ENCODE measurements at regions not wholly inside any gene's neighbourhood (a gene's known extent, or its start where the extent isn't known, plus 50 kb on each side); places are given as distances from the start of the nearest gene placed in this dataset.

GRCh38 chr7:86002858-86003257 is 640.9 kb upstream of the GRM3 start:
- TF ChIP-seq, protein P1, sequence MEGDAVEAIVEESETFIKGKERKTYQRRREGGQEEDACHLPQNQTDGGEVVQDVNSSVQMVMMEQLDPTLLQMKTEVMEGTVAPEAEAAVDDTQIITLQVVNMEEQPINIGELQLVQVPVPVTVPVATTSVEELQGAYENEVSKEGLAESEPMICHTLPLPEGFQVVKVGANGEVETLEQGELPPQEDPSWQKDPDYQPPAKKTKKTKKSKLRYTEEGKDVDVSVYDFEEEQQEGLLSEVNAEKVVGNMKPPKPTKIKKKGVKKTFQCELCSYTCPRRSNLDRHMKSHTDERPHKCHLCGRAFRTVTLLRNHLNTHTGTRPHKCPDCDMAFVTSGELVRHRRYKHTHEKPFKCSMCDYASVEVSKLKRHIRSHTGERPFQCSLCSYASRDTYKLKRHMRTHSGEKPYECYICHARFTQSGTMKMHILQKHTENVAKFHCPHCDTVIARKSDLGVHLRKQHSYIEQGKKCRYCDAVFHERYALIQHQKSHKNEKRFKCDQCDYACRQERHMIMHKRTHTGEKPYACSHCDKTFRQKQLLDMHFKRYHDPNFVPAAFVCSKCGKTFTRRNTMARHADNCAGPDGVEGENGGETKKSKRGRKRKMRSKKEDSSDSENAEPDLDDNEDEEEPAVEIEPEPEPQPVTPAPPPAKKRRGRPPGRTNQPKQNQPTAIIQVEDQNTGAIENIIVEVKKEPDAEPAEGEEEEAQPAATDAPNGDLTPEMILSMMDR (IDR thresholded peaks at IDR 0.05 in 2 of 3, conservative IDR thresholded peaks at IDR 0.05 in 1 of 3; ENCODE audit: borderline replicate concordance in 1 of 3, insufficient read depth in 1 of 3, low read depth in 2 of 3, low read length in 2 of 3), result no peak
- TF ChIP-seq JUND (IDR thresholded peaks at IDR 0.05) (no peak), FOSL1 (IDR thresholded peaks at IDR 0.05; ENCODE audit: low read depth) (no peak), EZH2 (IDR thresholded peaks at IDR 0.05) (no peak), EZH2phosphoT487 (IDR thresholded peaks at IDR 0.05; ENCODE audit: borderline replicate concordance) (no peak), ATF3 (IDR thresholded peaks at IDR 0.05) (no peak), YY1 (IDR thresholded peaks at IDR 0.05; ENCODE audit: extremely low read depth, insufficient replicate concordance, low read depth, low read length) (no peak), POLR2A (IDR thresholded peaks at IDR 0.05; ENCODE audit: borderline replicate concordance, extremely low read depth, insufficient read depth, insufficient read length) (no peak), TCF7L2 (IDR thresholded peaks at IDR 0.05; ENCODE audit: borderline replicate concordance, extremely low read depth, insufficient read depth, insufficient read length) (no peak)
- TF ChIP-seq, protein P2, sequence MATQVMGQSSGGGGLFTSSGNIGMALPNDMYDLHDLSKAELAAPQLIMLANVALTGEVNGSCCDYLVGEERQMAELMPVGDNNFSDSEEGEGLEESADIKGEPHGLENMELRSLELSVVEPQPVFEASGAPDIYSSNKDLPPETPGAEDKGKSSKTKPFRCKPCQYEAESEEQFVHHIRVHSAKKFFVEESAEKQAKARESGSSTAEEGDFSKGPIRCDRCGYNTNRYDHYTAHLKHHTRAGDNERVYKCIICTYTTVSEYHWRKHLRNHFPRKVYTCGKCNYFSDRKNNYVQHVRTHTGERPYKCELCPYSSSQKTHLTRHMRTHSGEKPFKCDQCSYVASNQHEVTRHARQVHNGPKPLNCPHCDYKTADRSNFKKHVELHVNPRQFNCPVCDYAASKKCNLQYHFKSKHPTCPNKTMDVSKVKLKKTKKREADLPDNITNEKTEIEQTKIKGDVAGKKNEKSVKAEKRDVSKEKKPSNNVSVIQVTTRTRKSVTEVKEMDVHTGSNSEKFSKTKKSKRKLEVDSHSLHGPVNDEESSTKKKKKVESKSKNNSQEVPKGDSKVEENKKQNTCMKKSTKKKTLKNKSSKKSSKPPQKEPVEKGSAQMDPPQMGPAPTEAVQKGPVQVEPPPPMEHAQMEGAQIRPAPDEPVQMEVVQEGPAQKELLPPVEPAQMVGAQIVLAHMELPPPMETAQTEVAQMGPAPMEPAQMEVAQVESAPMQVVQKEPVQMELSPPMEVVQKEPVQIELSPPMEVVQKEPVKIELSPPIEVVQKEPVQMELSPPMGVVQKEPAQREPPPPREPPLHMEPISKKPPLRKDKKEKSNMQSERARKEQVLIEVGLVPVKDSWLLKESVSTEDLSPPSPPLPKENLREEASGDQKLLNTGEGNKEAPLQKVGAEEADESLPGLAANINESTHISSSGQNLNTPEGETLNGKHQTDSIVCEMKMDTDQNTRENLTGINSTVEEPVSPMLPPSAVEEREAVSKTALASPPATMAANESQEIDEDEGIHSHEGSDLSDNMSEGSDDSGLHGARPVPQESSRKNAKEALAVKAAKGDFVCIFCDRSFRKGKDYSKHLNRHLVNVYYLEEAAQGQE (IDR thresholded peaks at IDR 0.05; ENCODE audit: low read depth), result no peak
